BE2C (cell line): ENCODE measurements at regions not wholly inside any gene's neighbourhood (a gene's known extent, or its start where the extent isn't known, plus 50 kb on each side); places are given as distances from the start of the nearest gene placed in this dataset.

Experiments used
- DNase-seq: peaks from one replicate; pipeline ENCODE4 v3.0.0-alpha.2; 2020
- H3K27me3 ChIP-seq: fragments of 250-450 bp; sonication (Bioruptor Pico); 2 replicates; pipeline ENCODE4 v1.5.1; 2020; ENCODE audit warnings: mild to moderate bottlenecking
- H3K36me3 ChIP-seq: fragments of 250-450 bp; sonication (Bioruptor Pico); 2 replicates; pipeline ENCODE4 v1.5.1; 2020; ENCODE audit warnings: mild to moderate bottlenecking
- H3K4me1 ChIP-seq: fragments of 250-450 bp; sonication (Bioruptor Pico); 2 replicates; pipeline ENCODE4 v1.5.1; 2020
- H3K4me3 ChIP-seq: 2 replicates; pipeline ENCODE4 v1.5.1; 2011; ENCODE audit warnings: low read depth, low read length
- H3K9me3 ChIP-seq: fragments of 250-450 bp; sonication (Bioruptor Pico); 2 replicates; pipeline ENCODE4 v1.5.1; 2020
- TF ChIP-seq, protein P1 (sequence below): IDR thresholded peaks from 2 replicates; pipeline ENCODE4 v1.5.1; 2012; ENCODE audit warnings: mild to moderate bottlenecking, low read depth, low read length

DNA sequence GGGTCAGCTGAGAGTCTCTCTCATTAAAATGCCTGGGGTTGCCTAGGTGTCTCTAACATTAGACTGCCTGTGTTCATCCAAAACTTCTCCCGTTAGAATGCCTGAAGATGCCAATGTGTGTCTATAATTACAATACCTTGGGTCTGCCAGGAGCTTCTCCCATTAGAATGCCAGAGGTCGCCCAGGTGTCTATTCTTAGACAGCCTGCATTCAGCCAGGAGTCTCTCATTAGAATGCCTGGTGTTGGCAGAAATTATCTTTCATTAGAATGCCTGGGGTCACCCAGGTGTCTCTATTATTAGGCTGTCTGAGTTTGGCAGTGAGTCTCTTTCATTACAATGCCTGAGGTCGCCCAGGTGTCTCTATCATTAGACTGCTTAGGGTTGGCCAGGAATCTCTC, 1560.2 kb downstream of the UQCRFS1 start:
- Histone ChIP-seq H3K4me3 (no peak overlapping the region), H3K27me3 (no peaks in the 10 kb centered on the region), H3K36me3 (no peaks in the 10 kb centered on the region), H3K9me3 (no peaks in the 10 kb centered on the region), H3K4me1 (no peaks in the 10 kb centered on the region)
- TF ChIP-seq, protein P1, sequence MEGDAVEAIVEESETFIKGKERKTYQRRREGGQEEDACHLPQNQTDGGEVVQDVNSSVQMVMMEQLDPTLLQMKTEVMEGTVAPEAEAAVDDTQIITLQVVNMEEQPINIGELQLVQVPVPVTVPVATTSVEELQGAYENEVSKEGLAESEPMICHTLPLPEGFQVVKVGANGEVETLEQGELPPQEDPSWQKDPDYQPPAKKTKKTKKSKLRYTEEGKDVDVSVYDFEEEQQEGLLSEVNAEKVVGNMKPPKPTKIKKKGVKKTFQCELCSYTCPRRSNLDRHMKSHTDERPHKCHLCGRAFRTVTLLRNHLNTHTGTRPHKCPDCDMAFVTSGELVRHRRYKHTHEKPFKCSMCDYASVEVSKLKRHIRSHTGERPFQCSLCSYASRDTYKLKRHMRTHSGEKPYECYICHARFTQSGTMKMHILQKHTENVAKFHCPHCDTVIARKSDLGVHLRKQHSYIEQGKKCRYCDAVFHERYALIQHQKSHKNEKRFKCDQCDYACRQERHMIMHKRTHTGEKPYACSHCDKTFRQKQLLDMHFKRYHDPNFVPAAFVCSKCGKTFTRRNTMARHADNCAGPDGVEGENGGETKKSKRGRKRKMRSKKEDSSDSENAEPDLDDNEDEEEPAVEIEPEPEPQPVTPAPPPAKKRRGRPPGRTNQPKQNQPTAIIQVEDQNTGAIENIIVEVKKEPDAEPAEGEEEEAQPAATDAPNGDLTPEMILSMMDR: no peak
- DNase-seq: no peak

DNA sequence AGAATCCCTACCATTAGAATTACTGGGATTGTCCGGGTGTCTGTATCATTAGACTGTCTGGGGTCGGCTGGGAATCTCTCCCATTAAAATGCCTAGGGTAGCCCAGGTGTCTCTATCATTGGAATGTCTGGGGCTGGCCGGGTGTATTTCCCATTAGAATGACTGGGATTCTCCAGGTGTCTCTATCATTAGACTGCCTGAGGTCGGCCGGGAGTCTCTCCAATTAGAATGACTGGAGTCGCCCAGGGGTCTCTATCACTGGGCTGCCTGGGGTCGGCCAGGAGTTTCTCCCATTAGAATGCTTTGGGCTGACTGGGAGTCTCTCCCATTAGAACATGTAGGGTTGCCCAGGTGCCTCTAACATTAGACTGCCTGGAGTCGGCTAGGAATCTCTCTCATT, 1560.7 kb downstream of the UQCRFS1 start:
- TF ChIP-seq, protein P1: no peak
- Histone ChIP-seq H3K9me3 (no peaks in the 10 kb centered on the region), H3K27me3 (no peaks in the 10 kb centered on the region), H3K36me3 (no peaks in the 10 kb centered on the region), H3K4me3 (no peak overlapping the region), H3K4me1 (no peaks in the 10 kb centered on the region)
- no peak for DNase-seq

DNA sequence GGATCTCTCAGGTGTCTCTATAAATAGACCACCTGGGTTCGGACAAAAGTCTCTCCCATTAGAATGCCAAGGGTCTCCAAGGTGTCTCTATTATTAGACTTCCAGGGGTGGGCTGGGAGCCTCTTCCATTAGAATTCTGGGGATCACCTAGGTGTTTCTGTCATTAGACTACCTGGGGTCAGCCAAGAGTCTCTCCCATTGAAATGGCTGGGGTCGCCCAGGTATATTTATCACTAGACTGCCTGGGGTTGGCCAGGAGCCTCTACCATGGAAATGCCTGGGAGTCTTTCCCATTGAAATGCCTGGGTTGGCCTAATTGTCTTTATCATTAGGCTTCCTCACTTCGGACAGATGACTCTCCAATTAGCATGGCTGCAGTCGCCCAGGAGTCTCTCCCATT, 1565.5 kb downstream of the UQCRFS1 start:
- Histone ChIP-seq H3K9me3 (no peaks in the 10 kb centered on the region), H3K27me3 (no peaks in the 10 kb centered on the region), H3K4me1 (no peaks in the 10 kb centered on the region), H3K4me3 (no peak overlapping the region), H3K36me3 (no peaks in the 10 kb centered on the region)
- no peak for DNase-seq
- TF ChIP-seq, protein P1: no peak

DNA sequence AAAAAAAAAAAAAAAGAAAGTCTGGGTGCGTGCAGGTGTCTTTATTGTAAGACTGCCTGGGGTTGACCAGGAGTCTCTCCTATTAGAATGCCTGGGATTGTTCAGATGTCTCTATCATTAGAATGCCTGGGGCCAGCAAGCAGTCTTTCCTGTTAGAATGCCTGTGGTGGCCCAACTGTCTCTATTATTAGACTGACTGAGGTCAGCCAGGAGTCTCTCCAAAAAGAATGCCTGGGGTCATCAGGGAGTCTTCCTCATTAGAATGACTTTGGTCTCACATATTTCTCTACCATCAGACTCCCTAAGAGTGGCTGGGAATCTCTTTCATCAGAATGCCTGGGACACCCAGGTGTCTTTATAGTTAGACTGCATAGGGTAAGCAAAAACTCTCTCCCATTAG, 1577.5 kb downstream of the UQCRFS1 start:
- Histone ChIP-seq H3K4me3 (no peak overlapping the region), H3K27me3 (no peaks in the 10 kb centered on the region), H3K9me3 (no peaks in the 10 kb centered on the region; the same call in 1 of the 2 replicates), H3K4me1 (no peaks in the 10 kb centered on the region), H3K36me3 (no peaks in the 10 kb centered on the region)
- TF ChIP-seq, protein P1: no peak
- no peak for DNase-seq

DNA sequence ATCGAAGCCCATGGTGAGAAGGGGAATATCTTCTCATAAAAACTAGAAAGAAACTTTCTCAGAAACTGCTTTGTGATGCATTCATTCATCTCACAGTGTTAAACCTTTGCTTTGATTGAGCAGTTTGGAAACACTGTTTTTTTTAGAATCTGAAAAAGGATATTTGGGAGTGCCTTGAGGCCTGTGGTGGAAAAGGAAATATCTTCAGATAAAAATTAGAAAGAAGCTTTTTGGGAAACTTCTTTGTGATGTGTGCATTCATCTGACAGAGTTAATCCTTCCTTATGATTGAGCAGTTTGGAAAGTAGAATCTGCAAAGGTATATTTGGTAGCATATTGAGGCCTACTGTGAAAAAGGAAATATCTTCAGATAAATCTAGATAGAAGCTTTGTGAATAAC, 1594.9 kb downstream of the UQCRFS1 start:
- Histone ChIP-seq H3K4me3 (no peak overlapping the region), H3K4me1 (no peaks in the 10 kb centered on the region), H3K9me3 (no peaks in the 10 kb centered on the region), H3K36me3 (no peaks in the 10 kb centered on the region), H3K27me3 (no peaks in the 10 kb centered on the region)
- no peak for DNase-seq
- TF ChIP-seq, protein P1: no peak

DNA sequence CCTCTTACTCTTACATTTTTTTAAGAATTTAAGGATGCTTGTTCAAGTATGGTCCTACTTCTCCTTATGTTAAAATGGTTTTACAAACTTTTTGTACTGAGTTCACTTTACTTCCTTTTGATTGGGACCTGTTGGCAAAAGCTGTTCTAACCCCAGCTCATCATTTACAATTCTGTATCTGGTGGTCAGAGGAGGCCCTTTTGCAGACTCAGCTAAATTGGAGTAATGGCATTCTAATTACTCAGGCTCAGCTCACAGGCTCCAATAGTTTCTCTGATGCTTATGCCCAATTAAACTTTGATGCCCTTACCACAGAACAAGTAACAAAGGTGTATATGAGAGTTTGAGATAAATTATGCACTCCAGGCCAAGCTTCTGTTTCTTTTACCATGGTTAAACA, 1632.0 kb downstream of the UQCRFS1 start:
- Histone ChIP-seq H3K9me3 (no peaks in the 10 kb centered on the region), H3K27me3 (no peaks in the 10 kb centered on the region), H3K4me1 (no peaks in the 10 kb centered on the region), H3K4me3 (no peak overlapping the region), H3K36me3 (no peaks in the 10 kb centered on the region)
- no peak for DNase-seq
- TF ChIP-seq, protein P1: no peak
